ENCODE measurements at regions not wholly inside any gene's neighbourhood (a gene's known extent, or its start where the extent isn't known, plus 50 kb on each side); places are given as distances from the start of the nearest gene placed in this dataset.
"Not testable (repeated sequence)": the region's sequence is repeated elsewhere in the genome, so short reads cannot be mapped to it uniquely, and the experiment has no call there.

DNA sequence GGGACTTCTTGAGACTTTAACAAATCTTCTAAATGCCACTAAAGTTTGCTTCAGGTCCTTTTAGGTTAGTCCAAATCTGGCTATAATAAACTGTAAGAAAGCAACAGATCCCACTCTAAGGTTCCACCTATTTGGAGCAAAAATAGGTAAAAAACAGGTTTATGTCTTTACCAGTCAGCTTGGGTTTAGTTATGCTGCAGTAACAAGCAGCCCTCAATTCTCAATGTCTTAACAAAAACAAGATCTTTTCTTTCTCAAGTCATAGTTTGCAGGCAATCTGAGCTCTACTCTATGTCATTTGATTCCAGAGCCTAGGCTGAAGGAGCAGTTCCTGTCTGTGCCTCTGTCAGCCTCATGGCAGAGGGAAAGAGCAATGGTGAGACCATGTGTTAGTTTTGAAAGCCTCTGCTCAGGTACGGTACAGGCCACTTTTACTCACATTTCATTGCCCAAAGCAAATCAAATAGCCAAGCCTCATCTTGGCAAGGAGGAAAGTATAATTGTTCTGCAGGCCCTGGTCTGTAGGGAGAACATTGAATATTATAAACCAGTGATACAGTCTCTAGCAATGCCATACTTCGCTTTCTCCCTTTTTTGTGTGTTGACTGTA is 108.6 kb downstream of the CD83 start:
- Mint-ChIP-seq H3K36me3 (peaks cover 4% of the 10 kb centered on the region), H3K27me3 (no peaks in the 10 kb centered on the region), H3K4me1 (no peaks in the 10 kb centered on the region), H3K4me3 (no peak overlapping the region), H3K9me3 (ENCODE audit: low read depth) (peaks cover 4% of the 10 kb centered on the region), H3K27ac (no peak overlapping the region)
- DNase-seq (no peak), ATAC-seq (no peak)
- CTCF ChIA-PET, result no interaction called here

DNA sequence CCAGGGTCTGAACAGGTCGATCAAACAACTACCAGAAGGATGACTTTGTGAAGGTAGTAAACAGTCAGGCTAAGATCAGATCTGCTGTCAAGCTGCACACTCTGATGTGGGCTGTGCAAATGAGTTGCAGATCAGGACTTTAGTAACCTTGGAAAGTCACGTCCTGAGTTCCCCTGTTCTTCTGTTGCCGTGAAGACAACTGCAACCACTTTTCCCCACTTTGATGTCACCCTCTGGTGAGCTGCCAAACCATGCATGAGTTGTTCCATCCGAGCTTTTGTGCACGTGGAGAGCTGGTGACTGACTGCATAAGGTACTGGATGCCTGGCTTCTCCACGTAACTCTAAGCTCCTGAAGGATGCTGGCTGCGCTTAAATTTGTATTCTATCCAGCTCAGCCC is 111.0 kb downstream of the CD83 start:
- Mint-ChIP-seq H3K36me3 (peaks cover 4% of the 10 kb centered on the region), H3K4me1 (peaks cover 3% of the 10 kb centered on the region)
- CTCF ChIA-PET, result interaction anchor here (1.5 kb wide), 1 partner anchor 17 kb away, joined by 5 read pairs; no protein-coding TSS in a partner anchor

DNA sequence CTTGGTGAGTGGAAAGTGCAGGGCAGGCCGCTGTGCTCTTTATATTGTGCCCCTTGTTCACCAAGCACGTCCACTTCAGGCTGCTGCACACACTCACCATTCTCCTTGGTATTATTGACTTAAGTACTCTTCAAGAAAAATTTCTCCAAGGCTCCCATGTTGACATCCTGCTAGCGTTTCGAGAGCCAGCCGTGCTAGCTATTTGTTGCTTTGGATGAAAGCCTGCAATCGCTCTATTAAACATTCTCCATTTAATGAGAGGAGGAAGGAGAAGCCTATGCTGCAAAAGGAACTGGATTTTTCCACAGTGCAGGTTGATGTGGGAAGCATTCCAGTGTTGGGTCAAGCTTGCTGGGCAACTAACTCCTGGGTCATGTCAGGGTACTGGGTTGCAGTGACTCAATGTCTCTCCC is 113.5 kb downstream of the CD83 start:
- Mint-ChIP-seq H3K36me3 (peaks cover 2% of the 10 kb centered on the region), H3K4me3 (no peak overlapping the region), H3K4me1 (peaks cover 3% of the 10 kb centered on the region), H3K9me3 (ENCODE audit: low read depth) (peaks cover 4% of the 10 kb centered on the region), H3K27ac (no peak overlapping the region), H3K27me3 (peaks cover 3% of the 10 kb centered on the region)
- CTCF ChIA-PET, result no interaction called here
- DNase-seq (no peak), ATAC-seq (no peak)

More for the DNA sequence above, 111.0 kb downstream of the CD83 start:
- no peak for ATAC-seq
- Mint-ChIP-seq H3K27me3 (no peaks in the 10 kb centered on the region), H3K4me3 (no peak overlapping the region), H3K27ac (no peak overlapping the region), H3K9me3 (ENCODE audit: low read depth) (peaks cover 4% of the 10 kb centered on the region)
- DNase-seq, result no peak

DNA sequence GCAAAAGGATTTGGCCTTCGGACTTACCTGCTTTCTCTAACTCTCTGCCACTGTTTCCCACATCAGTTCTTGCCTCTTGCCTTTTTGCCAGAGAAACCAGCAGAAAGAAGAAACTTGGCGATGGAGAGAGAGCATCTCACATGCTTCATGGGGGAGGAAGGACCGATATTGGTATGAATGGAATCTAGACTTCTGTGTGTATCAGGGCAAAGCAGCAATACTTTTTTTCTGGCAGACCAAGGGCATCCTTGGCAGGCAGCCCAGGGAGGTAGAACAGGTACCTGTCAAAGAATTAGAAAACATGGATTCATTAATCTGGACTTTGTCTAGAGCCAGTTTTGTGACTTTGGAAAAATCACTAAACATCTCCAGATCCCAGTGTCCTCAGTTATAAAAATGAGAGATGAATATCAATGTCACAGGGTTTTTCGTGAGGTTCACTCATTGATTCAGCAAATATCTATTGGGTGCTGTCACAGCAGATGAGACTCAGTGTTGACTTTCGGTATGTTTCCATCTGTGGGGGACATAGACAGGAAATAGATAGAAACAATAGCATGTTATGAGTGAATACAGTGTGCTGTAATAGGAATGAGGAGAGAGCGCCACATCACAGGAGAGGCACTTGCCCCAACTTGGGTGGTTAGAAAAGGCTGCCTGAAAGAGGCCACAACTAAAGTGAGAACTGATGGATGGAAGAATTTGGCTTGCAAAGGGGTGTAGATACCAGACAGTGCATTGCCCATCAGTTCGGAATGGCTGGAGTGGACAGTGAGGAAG is 114.1 kb downstream of the CD83 start:
- H3K27me3 Mint-ChIP-seq, result peaks cover 3% of the 10 kb centered on the region
- peaks cover 4% of the 10 kb centered on the region for H3K9me3 Mint-ChIP-seq (ENCODE audit: low read depth)
- CTCF ChIA-PET, result no interaction called here

DNA sequence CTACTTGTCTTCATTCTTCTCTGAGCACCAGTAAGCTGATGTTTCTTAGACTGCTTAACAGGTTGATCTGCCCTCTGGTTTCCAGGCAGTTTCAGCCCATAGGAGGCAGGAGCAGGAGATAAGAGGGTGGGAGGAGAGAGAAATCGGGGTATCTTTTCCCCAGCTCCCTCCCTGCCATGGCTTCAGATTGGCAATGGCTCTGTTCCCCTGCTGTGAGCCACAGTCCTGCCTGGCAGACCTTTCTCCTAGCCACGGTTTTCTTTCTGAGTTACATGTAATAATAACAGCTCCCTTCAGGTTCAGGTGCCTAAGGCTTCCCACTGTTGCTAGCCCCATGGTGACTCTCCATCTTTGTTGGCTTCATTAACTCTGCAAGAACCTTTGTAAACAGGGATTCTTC is 115.3 kb downstream of the CD83 start:
- Mint-ChIP-seq H3K27ac (no peak overlapping the region), H3K36me3 (no peaks in the 10 kb centered on the region), H3K4me3 (no peak overlapping the region), H3K27me3 (peaks cover 3% of the 10 kb centered on the region), H3K4me1 (peaks cover 3% of the 10 kb centered on the region), H3K9me3 (ENCODE audit: low read depth) (no peaks in the 10 kb centered on the region)
- DNase-seq, result no peak
- CTCF ChIA-PET, result no interaction called here
- ATAC-seq, result no peak

More for the DNA sequence above, 114.1 kb downstream of the CD83 start:
- Mint-ChIP-seq H3K36me3 (peaks cover 2% of the 10 kb centered on the region), H3K4me3 (no peak overlapping the region), H3K4me1 (peaks cover 3% of the 10 kb centered on the region), H3K27ac (no peak overlapping the region)
- peak; percentile 36 for ATAC-seq
- DNase-seq, result no peak

DNA sequence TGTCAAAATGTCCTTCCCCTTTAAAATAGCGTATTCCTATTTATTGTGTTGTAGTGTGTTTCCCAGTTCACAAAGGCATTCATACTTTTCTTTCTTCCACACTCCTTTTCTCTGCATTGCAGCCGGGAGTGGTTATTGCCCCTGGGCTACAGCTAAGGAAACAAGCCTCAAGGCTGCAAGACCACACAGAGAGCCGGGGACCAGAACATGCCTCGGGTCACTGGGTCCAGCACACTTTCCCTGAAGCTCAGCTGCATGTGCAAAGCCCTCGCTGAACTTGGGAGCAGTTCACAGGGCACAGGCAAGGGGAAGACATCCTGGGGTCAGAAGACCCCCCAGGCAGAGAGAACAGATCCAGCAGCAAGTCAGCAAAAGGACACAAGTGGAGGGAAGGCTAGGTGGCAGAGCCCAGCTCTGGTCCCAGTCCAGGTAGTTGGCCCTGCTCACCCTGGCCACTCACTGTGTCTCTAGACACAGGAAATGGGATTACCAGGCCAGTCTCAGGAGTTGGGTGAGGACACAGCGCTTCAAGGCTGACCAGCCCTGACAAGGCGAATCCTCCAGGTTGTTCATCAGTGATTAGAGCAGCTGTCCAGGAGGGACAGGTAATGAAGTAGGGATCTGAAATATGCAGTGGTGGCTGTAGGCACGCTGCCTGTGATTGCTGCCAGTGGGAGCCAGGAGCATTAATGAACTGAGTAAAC is 118.2 kb downstream of the CD83 start:
- Mint-ChIP-seq H3K27me3 (peaks cover 3% of the 10 kb centered on the region), H3K9me3 (ENCODE audit: low read depth) (no peaks in the 10 kb centered on the region), H3K4me1 (peaks cover 7% of the 10 kb centered on the region), H3K4me3 (no peak overlapping the region), H3K27ac (no peak overlapping the region), H3K36me3 (peaks cover 2% of the 10 kb centered on the region)
- DNase-seq (peak; percentile 32), ATAC-seq (no peak)
- CTCF ChIA-PET, result no interaction called here

DNA sequence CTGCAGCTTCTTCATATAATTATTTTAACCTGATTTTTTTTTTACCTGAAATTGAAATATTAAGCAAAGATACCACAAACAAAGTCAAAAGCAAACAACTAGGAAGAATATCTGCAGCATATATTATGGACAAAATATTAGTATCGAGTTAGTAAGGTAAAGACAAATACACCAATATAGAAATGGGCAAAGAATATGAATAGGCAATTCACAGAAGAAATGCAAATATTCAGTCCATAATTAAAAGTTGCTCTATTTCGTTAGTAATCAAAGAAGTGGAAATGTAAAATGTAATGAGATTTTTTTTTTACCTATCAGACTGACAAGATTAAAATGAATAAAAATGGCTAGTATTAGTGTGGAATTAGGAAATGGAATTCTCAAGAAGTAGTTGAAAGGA is 121.5 kb downstream of the CD83 start:
- Mint-ChIP-seq H3K27ac (no peak overlapping the region), H3K36me3 (peaks cover 2% of the 10 kb centered on the region), H3K27me3 (peaks cover 3% of the 10 kb centered on the region), H3K4me1 (peaks cover 13% of the 10 kb centered on the region), H3K9me3 (ENCODE audit: low read depth) (no peaks in the 10 kb centered on the region), H3K4me3 (no peak overlapping the region)
- ATAC-seq (no peak), DNase-seq (no peak)
- CTCF ChIA-PET, result no interaction called here

DNA sequence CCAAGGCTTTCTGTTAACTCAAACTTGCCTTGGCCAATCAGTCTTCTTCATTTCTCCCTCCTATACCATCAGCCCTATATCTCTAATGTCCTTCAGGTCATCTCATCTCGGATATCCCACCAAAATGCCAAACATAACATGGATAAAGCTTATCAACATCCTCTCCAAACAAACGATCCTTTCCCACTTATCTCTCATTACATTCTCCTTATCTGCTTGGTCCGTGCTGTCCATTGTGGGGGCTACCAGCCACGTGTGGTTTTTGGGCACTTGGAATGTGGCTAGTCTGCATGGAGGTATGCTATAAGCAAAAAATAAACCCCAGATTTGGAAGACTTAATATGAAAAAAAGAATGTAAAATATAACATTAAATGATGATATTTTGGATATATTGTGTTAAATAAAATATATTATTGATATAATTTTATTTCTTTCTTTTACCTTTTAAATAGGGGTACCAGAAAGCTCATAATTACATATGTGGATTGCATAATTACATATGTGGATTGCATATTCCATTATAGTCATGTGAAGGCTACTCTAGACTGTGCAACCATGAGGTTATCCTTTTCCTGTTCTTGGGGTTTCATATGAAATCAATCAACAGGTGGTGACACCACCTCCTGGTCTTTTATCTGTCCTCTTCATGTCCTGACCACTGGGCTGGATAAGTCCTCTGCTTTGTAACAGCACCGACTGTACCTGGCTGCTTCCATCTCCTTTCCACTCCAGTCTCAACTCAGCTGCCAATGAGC is 123.0 kb downstream of the CD83 start:
- Mint-ChIP-seq H3K9me3 (ENCODE audit: low read depth) (no peaks in the 10 kb centered on the region), H3K27ac (no peak overlapping the region), H3K27me3 (peaks cover 3% of the 10 kb centered on the region), H3K4me1 (peaks cover 13% of the 10 kb centered on the region), H3K36me3 (peaks cover 2% of the 10 kb centered on the region), H3K4me3 (no peak overlapping the region)
- CTCF ChIA-PET, result no interaction called here
- ATAC-seq (no peak), DNase-seq (no peak)

DNA sequence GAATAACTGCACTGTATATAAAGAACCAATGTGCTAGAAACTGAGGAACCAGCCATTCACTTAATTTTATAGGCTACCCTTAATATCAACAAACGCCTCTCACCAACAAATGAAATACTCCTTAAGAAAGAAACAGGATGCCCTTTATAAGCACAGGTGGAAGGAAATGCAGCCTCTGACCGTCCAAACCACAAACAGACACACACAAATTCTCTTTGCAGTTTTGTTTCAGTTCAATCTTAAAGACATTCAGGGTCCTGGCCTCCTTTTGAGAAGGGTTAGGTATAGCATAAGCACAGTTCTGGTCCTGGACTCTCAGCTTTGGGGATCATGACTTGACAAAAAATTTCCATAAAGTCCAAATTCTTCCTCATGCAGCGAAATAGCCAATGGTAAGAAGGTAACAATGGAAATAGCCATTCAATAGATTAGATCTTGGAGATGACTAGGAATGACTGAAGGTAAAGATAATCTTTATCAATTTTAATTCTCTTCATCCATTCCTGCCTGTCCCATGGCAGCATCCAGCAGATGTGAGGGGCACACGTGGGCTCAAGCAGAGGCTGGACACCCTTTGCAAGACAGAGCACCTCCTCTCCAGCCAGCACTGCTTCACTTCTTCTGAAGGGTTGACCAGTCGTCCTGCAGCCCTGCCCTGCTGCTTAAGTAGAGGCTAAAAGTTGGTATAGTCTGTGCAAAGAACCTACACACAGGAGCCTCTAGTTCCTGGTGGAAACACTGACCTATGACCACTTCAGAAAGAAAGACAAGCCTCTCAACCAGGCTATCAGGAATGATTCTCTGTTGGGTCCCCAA is 123.9 kb downstream of the CD83 start:
- H3K4me3 Mint-ChIP-seq, result no peak overlapping the region
- H3K9me3 Mint-ChIP-seq (ENCODE audit: low read depth), result no peaks in the 10 kb centered on the region
- H3K27me3 Mint-ChIP-seq, result peaks cover under 1% of the 10 kb centered on the region
- DNase-seq (no peak), ATAC-seq (no peak)
- no peak overlapping the region for H3K27ac Mint-ChIP-seq
- H3K36me3 Mint-ChIP-seq, result peaks cover 2% of the 10 kb centered on the region
- peaks cover 13% of the 10 kb centered on the region for H3K4me1 Mint-ChIP-seq
- CTCF ChIA-PET, result no interaction called here

DNA sequence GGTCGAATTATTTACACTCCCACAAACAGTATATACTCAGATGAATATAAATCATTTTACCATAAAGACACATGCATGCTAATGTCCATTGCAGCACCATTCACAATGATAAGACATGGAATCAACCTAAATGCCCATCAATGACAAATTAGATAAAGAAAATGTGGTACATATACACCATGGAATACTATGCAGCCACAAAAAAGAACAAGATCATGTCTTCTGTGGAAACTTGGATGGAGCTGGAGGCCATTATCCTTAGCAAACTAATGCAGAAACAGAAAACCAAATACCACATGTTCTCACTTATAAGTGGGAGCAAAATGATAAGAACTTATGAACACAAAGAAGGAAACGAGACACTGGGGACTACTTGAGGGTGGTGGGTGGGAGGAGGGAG is 125.3 kb downstream of the CD83 start:
- DNase-seq; ATAC-seq; CTCF ChIA-PET; H3K4me3 Mint-ChIP-seq; H3K36me3 Mint-ChIP-seq; H3K27me3 Mint-ChIP-seq; H3K9me3 Mint-ChIP-seq (ENCODE audit: low read depth); H3K27ac Mint-ChIP-seq: not testable (repeated sequence)
- peaks cover 13% of the 10 kb centered on the region for H3K4me1 Mint-ChIP-seq

DNA sequence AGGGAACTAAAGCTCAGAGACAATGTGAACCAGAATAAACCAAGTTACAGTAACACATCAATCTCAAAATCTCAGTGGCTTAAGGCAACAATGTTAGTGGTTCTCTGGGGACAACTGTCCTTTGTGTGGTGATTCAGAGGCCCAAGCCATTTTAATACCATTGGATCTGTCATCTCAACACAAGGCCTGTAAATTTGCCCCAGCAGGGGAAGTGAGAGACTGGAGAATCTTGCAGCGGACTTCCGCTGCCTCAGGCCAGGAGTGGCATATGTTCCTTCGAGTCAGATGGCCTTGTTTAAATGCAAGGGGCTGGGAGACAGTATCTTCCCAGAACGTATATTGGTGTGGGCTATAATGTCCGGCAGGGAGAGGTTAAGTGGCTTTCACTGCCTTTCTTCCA is 126.0 kb downstream of the CD83 start:
- Mint-ChIP-seq H3K4me3 (no peak overlapping the region), H3K9me3 (ENCODE audit: low read depth) (no peaks in the 10 kb centered on the region), H3K36me3 (no peaks in the 10 kb centered on the region), H3K27me3 (peaks cover 2% of the 10 kb centered on the region), H3K27ac (no peak overlapping the region), H3K4me1 (peaks cover 13% of the 10 kb centered on the region)
- DNase-seq (no peak), ATAC-seq (no peak)
- CTCF ChIA-PET, result no interaction called here

DNA sequence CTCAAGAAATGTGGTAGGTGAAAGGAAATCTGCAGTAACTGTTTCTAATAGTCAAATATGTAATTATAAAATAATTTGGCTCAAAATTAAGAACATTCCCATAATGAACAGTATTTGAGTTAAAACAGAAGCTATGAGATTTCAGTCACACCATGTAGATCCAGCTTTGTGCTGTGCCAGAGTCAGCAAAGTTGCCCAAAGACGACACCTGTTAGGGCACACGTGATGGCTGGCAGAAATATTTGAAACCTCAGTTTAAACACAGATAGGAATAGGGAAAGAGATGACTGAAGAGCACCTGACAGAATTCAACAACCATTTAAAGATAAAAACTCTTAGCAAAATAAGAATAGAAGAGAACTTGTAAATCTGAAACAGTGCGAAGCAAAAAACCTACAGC is 129.3 kb downstream of the CD83 start:
- no peak overlapping the region for H3K27ac Mint-ChIP-seq
- ATAC-seq (no peak), DNase-seq (no peak)
- H3K27me3 Mint-ChIP-seq, result peaks cover 2% of the 10 kb centered on the region
- CTCF ChIA-PET, result interaction anchor here (0.9 kb wide), 1 partner anchor 80 kb away, joined by 3 read pairs; no protein-coding TSS in a partner anchor
- no peaks in the 10 kb centered on the region for H3K36me3 Mint-ChIP-seq
- H3K4me3 Mint-ChIP-seq, result no peak overlapping the region
- no peaks in the 10 kb centered on the region for H3K9me3 Mint-ChIP-seq (ENCODE audit: low read depth)
- H3K4me1 Mint-ChIP-seq, result no peaks in the 10 kb centered on the region

DNA sequence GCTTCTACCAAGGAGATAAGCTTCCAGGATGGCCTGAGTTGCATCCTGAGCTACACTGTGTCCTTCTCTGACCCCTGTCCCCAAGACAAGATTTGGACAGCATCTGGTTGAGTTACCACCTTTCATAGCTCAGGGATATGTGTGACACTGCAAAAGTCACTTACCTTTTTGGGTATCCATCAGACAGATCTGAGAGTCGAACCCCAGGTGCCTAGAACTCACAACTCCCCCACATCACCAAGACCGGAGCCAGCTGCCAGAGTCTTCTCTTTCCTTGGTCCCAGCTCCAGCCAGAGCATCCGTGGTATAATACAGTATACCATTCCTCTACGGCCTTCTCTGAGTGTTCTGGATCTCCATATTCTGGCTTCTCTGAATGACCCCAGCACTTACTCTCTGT is 133.0 kb downstream of the CD83 start:
- CTCF ChIA-PET, result interaction anchor here (0.7 kb wide), 1 partner anchor 409 kb away, joined by 3 read pairs; no protein-coding TSS in a partner anchor
- ATAC-seq, result no peak
- no peak for DNase-seq
- Mint-ChIP-seq H3K9me3 (ENCODE audit: low read depth) (no peaks in the 10 kb centered on the region), H3K4me3 (no peak overlapping the region), H3K4me1 (peaks cover 7% of the 10 kb centered on the region), H3K36me3 (no peaks in the 10 kb centered on the region), H3K27ac (no peak overlapping the region), H3K27me3 (peaks cover 2% of the 10 kb centered on the region)
